ENCODE measurements at regions not wholly inside any gene's neighbourhood (a gene's known extent, or its start where the extent isn't known, plus 50 kb on each side); places are given as distances from the start of the nearest gene placed in this dataset.
"Not testable (repeated sequence)": the region's sequence is repeated elsewhere in the genome, so short reads cannot be mapped to it uniquely, and the experiment has no call there.

DNA sequence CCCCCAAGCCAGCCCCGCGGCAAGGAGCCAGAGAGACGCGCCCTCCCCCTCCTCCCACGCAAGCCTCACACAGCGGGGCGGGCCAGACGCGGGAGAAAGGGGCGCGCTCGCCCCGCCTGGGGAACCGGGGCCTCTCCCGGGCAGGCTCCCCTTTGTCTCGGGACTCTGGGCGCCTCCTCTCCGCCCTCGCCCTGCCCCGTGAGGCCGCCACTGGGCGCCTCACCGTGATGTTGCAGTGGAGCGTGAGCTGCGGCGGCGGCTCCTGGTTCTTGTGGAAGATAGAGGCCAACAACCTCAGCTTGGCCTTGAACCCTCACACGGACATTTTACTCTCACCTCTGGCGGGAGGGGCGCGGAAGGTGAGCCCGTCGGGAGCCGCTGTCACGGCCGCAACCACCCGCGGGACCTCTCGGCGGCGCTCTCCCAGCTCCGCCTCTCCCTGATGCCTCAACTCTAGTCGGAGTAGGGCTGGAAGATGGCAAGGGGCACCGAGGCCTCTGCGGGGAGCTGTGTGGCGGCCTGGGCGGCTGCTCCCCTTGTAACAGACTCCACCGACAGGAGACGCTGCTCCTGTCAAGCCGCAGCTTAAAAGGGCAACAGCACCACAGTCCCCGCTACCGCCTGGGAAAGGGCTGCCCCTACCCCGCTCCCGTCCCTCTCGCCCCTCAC lies 179.2 kb upstream of the ZSCAN2 start:
- DNase-seq: not testable (repeated sequence)

DNA sequence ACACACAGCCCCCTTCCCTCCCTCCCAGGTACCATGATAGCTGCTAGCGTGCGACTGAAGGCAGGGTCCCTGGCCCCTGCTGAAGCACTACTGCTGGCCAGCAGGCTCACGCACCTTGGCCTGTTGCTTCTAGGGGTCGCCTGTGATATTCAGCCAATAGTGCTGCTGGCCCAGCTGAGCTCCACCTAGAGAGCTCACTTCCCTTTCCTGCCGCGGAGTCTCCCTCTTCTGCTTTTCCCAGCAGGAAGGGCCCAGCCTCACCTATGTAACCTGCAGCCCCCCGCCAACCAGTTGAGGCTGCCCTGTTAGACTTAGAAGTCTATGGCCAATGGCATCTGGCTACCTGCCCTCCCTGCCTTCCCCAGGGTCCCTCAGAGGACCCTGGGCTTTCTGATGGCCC lies 175.5 kb upstream of the ZSCAN2 start:
- DNase-seq: not testable (repeated sequence)

DNA sequence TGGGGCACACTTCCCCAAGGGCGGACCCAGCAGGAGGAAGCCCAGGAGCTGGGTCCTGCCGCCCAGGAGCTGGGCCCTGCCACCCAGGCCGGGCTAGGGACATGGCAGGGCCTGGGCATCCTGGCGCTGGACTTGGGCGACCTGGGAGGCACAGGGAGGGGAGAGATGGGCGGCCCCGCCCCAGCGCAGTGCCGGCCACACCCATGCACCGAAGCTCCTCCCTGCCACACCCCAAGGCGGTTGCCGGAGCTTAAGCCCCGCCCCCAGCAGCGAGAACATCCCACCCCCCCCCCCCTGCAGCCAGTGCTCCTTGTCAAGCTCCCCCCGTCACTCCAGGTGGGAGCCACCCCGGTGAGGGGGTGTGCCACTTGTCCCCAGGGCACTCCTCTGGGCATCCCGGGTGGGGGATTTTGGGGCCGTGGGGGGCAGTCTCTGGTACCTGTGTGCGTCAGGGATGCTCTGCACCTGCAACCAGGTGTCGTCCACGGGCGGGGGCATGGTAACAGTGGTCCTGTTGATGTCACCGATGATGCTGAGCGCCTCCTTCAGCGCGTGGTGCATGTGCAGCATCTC lies 127.4 kb upstream of the ZSCAN2 start:
- DNase-seq: not testable (repeated sequence)

DNA sequence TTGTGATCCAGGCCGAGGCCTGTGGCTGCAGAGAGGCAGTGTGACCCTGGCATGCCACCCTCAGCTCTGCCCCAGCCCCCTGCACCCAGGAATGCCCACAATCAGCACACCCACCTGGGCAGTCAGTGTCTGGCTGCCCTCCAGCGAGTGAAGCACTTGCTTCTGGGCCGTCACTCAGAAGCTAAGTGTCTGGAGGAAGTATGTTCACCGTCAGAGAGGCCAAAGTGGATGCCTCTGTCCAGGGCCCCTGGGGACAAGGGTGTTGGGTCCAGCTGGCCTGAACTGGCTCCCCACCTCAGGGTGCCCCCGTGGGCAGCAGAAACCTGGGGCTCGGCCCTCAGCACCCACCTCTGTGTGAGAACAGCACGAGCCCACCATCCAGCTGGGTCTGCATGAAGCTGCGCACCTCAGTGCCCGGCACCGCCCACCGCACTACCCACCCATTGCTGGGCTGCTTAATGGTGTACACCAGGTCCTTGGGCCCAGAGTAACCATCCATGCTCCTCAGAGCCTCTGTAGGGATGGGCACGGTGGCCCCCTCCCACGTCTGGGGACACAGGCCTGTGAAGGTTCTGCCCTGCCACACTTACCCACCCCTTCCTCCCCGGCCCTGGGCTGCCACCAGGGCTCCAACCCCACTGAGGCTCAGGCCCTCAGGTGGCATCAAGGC lies 124.3 kb upstream of the ZSCAN2 start:
- not testable (repeated sequence) for DNase-seq

DNA sequence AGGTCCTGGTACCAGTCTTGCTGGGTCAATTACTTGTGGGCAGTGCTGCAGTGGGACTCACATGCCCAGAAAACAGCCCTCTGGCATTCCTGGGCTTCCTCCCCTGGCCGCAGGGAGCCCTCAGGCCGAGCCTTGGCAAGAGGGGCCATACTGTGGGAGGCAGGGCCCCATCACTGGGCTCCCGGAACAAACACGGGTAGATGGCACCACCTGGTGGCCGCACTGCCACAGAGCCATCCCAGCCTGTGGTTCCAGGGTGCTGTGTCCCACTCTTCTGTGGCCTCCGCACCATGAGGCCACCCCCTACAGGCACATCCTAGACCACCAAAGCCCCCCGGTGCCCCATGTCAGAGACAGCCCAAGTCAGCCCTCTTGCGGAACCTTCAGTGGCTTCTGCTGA lies 123.3 kb upstream of the ZSCAN2 start:
- not testable (repeated sequence) for DNase-seq

DNA sequence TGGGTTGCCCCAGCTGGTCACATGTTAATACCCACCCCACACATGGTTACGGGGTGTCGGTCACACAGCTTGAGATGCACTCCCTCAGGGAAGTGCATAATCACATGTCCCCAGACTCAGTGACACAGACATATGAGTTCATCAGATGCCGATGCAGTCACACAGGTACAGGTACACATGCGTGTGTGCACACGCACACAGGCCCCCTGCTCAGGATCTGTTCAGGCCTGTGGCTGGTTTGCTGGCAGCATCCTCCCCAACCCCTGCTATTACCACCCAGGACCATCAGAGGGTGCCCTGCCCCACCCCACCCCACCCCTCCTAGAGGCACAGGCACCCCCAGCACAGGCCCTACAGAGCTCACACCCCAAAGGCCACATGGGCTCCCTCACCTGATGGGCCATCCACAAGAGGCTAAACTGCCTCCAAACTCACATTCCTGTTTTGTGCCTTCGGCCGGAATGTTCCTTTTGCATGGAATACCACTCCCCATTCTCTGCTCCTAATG lies 120.6 kb upstream of the ZSCAN2 start:
- not testable (repeated sequence) for DNase-seq

DNA sequence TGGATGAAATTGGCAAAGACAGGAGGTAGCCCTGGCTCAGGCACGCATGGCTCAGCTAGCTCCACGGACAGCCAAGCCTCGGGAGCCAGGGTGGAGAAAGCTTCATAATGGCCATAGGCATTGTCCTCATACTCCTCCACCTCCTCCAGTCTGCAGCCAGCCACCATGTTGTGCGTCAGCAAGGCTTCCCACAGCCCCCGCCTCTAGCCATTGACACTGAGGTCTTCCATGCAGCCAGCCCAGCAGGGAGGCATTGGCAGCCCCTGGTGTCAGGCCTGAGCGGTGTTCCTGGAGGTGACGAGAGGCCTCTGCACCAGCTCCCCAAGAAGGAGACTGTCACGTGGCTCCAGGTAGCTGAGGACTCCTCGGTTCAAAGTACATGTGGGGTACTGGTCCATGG lies 117.0 kb upstream of the ZSCAN2 start:
- DNase-seq: not testable (repeated sequence)

DNA sequence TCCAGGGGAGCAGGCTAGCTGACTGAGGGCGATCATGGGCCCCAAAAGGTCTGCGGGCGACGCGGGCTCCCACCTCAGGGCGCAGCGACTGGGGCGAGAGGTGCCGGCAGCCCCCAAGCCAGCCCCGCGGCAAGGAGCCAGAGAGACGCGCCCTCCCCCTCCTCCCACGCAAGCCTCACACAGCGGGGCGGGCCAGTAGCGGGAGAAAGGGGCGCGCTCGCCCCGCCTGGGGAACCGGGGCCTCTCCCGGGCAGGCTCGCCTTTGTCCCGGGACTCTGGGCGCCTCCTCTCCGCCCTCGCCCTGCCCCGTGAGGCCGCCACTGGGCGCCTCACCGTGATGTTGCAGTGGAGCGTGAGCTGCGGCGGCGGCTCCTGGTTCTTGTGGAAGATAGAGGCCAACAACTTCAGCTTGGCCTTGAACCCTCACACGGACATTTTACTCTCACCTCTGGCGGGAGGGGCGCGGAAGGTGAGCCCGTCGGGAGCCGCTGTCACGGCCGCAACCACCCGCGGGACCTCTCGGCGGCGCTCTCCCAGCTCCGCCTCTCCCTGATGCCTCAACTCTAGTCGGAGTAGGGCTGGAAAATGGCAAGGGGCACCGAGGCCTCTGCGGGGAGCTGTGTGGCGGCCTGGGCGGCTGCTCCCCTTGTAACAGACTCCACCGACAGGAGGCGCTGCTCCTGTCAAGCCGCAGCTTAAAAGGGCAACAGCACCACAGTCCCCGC lies 100.5 kb upstream of the ZSCAN2 start:
- DNase-seq: not testable (repeated sequence)

DNA sequence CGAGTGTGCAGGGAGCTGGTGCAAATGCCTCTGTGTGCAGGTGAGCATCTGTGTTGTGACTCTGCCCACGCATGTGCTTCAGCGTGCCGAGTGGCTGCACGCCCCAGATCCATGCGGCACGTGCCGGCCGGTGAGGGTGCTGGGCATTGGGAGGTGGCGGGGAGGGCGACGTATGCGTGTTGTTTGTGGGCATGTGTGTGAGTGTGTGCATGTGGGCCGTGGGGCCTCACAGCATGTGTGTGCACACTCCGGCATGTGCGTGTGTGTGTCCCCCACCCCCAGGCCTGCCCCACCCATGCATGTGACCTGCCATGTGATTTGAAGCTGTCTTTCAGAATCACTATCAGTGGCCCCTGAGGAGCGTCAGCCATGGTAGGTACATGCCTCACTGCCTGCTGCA lies 97.7 kb upstream of the ZSCAN2 start:
- not testable (repeated sequence) for DNase-seq

DNA sequence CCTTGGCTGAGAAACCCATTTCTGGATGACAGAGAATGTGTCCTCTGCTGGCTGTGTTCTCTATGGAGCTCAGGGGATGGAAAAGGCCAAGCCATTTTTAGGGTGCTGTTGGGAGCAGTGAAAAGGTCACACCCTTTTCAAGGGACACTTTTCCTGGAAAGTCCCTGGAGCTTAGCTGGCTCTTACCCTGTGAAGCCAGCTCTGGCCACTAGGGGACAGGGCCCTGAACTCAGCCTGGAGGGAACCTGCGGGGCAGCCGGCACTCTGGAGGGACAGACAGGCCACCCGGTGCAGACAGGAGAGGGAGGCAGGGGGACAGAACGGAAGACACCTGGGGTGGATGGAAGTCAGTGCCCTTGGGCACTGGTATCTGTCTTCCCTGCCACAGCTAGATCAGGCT lies 95.3 kb upstream of the ZSCAN2 start:
- DNase-seq: not testable (repeated sequence)

DNA sequence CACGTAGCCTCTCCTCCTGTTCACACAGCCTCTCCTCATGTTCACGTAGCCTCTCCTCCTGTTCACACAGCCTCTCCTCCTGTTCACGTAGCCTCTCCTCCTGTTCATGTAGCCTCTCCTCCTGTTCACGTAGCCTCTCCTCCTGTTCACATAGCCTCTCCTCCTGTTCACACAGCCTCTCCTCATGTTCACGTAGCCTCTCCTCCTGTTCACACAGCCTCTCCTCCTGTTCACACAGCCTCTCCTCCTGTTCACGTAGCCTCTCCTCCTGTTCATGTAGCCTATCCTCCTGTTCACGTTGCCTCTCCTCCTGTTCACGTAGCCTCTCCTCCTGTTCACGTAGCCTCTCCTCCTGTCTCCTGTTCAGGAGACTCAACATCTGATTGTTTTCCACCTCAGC lies 88.5 kb upstream of the ZSCAN2 start:
- not testable (repeated sequence) for DNase-seq

DNA sequence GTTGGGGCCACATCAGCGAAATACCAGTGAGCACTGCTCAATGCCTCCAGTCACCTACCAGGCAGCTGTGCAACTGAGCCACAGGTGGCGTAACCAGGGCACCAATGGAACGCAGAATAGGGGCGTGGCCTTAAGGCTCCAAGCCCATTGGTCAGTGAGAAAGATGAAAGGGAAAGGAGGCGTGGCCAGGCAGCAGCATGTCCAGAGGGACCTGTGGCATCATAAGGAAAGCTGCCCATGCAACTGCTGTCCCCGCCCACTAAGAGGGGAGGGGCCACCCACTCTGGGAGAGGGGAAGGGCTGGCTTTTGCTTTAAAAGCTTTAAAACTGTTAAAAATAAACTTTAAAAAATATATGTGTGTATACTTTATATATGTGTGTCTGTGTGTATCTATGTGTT lies 84.0 kb upstream of the ZSCAN2 start:
- DNase-seq: not testable (repeated sequence)

DNA sequence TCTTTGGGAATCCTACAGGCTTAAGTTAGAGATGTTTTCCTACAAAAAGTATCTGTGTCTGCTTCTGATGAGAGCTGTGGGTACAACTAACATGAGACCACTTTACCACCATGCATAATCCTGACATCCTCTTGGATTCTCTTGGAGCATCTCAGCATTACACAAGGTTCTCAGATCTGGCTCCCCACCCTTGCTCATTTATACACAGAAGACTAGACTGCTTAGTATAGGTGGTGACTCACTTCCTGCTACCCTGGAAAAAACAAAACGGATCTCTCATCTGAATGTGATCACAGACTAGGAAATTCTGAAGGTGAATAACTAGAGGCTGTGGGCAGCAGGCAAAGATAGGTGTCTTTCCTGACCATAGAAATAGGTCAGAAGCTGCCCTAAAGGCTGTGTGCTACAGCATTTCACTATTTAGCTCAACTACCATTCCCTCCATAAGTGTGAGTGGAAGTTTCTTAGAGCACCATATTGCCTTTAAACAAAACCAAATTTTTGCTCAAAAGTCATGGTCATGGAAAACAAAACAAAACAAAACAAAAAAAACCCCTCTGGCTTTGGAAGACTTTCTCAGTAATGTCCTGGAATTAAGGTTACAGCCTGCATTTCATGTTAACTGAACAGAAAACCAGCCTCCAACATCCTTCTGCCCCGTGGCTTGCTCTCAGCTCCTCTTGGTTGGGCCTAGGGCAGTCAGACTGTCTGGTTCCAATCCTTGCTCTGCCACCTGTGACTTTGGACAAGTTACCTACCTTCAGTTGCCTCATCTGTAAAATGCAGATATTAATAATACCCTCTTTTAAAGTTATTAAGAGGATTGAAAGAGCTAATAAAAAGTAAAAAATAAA lies 75.1 kb upstream of the ZSCAN2 start:
- DNase-seq: not testable (repeated sequence)

DNA sequence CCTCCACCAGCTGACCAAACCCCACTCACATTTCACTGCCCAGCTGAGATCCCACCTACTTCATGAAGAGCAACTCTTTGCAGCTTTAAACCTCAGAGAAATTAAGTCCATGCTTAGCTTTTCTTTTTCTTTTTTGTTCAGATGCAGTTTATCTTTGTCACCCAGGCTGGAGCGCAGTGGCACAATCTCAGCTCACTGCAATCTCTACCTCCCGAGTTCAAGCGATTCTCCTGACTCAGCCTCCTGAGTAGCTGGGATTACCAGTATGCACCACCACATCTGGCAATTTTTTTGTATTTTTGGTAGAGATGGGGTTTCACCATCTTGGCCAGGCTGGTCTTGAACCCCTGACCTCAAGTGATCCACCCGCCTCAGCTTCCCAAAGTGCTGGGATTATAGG lies 70.1 kb upstream of the ZSCAN2 start:
- DNase-seq: not testable (repeated sequence)

DNA sequence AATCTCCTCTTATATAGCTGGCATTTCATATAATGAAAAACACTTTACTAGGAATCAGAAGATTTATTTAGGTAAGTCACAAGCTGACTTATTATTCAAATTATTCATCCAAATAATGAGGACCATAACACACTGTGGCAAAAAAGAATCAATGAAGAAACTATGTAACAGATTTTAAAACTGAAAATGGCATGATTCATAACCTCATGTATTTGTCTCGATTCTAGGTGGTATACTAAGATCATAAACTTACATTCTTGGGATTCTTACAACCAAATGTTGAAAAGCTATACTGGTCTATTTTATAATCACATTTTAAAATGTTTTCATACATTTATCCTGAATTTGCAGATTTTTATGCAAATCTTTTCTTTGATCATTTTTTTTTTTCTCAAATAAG lies 69.6 kb upstream of the ZSCAN2 start:
- DNase-seq: not testable (repeated sequence)

DNA sequence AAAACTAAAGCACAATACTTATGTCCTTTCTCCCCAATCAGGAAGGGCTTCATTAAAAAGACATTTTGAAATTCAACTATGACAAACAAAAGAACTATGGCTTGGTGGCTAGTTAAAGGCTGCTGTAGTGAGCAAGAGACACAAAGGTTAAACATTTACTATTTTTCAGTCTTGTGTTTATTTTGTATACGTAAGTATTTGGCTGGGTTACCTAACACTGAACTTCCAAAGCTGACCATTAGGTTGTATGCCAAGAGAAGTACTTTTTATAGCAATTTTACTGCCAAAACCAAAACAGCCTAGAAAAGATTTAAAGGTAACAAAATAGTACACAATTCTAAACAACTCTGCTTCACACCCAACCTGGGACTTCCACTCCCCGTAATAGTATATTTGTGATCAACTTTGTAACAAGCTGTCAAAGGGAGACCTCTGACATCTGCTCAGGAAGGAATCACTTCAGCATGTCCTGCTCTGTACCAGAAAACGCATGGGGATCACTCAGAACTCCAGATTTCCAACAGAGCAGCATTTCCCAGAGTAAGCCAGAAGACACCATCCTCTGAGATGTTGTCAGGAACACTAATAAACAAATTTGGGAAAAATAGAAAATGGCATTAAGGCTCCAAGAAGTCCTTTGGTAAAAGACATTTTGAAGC lies 69.0 kb upstream of the ZSCAN2 start:
- not testable (repeated sequence) for DNase-seq

DNA sequence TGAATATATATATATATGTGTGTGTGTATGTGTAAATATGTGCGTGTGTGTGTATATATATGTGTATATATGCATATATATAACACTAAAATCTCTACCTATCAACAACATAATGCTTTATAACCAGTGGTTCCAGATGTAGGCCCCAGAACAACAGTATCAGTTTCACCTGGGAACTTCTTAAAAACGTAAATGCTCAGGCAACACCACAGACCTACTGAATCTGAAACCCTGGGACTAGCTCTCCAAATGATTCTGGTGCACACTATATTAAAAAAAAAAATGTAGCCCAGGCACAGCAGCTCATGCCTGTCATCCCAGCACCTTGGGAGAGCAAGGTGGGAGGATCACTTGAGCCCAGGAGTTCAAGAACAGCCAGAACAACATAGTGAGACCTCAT lies 67.1 kb upstream of the ZSCAN2 start:
- DNase-seq: not testable (repeated sequence)

DNA sequence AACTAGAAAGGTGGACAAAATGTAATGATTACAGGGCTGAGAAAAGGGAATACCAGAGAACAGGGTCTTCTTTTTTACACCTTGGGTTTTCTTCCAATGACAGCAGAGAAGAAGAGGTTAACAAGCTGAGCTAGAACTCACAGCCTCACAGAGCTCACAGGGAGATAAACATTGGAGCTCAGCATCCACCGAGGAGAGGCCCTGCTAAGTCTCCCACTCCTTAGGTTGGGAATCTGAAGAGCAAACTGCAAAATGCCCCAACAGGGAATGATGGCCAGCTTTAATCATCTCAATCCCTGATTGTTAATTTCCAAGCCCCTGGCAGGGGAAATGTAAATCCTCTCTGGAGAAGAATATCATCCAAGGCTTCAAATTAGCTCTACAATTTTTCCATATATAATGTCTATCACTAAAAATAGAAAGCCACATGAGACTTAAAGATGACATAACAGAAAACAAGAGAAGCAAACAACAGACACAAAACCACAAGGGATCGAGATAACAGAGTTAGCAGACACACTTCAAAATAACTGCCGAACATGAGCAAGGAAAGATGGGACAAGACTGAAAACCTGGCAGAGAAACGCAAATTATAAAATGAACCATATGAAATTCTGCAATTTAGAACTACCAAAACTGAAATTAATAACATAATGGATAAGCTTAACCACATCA lies 66.1 kb upstream of the ZSCAN2 start:
- DNase-seq: not testable (repeated sequence)

DNA sequence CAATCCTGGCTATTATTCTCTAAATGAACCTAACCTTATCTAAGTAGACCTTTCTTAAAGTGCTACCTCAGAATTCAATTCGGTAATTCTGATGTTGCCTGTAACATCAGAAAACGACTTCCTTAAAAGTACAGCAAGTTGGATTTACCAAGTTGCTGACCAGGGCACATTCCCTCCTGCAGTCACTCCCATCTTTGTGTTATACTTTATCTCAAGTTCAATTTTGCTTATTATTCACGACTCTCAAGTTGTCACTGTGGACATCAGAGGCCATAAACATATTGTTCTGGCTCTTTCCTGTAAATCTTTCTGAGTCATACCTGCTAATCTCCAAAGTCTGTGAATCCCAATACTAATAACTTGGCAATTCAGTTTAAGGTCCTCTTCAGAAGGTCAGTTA lies 64.6 kb upstream of the ZSCAN2 start:
- not testable (repeated sequence) for DNase-seq

DNA sequence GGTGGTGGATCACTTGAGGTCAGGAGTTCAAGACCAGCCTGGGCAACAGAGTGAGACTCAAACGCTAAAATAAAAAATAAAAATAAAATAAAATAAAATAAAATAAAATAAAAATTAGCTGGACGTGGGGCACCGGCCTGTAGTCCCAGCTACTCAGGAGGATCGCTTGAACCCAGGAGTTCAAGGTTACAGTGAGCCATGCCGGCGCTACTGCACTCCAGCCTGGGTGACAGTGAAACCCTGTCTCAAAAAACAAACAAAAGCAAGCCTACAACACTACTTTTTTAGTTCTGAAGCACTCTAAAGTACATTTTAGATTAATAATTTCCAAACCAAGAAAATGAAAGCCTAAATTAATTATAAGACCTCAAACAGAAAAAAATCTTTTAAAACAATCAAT lies 56.2 kb upstream of the ZSCAN2 start:
- DNase-seq: not testable (repeated sequence)

DNA sequence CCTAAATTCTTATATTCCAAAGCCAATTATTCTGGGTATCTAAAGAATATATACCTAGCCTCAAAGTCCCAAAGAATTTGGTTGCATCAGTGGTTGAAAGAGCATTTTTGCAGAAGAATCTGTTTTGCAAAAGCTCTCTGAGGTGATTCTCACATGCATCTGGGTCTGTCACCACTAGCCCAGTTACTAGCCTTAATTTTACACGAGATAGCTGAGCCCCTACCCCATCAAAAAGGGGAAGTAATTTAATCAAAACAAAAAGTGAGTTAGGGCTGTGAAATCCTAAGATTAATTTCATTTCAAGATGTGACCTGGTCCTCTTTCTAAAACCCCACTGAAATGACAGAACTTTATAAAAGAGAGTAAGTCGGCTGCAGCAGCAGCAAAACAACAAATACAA lies 53.7 kb upstream of the ZSCAN2 start:
- not testable (repeated sequence) for DNase-seq
